HL-60 (cell line): ENCODE measurements at regions not wholly inside any gene's neighbourhood (a gene's known extent, or its start where the extent isn't known, plus 50 kb on each side); places are given as distances from the start of the nearest gene placed in this dataset.

Experiments used
- DNase-seq, 2 experiments: peaks; one replicate each; pipeline ENCODE4 v3.0.0-alpha.2; 2010 to 2020; ENCODE audit warnings: low read depth in 1 of 2, low spot score in 1 of 2
- H3K27ac ChIP-seq: fragments of 250-450 bp; sonication (Bioruptor Pico); replicated peaks from 2 replicates; pipeline ENCODE4 v1.5.1; 2020; ENCODE audit warnings: mild to moderate bottlenecking, moderate library complexity
- H3K27me3 ChIP-seq: fragments of 250-450 bp; sonication (Bioruptor Pico); 2 replicates; pipeline ENCODE4 v1.5.1; 2021; ENCODE audit warnings: mild to moderate bottlenecking, moderate library complexity; ENCODE audit not compliant: insufficient read depth, poor library complexity, severe bottlenecking
- H3K4me3 ChIP-seq: replicated peaks from 2 replicates; pipeline ENCODE4 v1.5.1; 2011; ENCODE audit warnings: mild to moderate bottlenecking, control low read depth, low read length; ENCODE audit not compliant: insufficient read depth
- CTCF ChIP-seq: IDR thresholded peaks from one replicate; pipeline ENCODE4 v1.5.1; 2011; ENCODE audit warnings: low read length, control low read depth, inconsistent platforms; ENCODE audit not compliant: insufficient read depth
- GABPA ChIP-seq: IDR thresholded peaks from 2 replicates; pipeline ENCODE4 v1.6.1; 2012; ENCODE audit warnings: low read depth
- POLR2AphosphoS5 ChIP-seq: IDR thresholded peaks from 2 replicates; pipeline ENCODE4 v1.6.1; 2012; ENCODE audit warnings: low read depth
- REST ChIP-seq: IDR thresholded peaks from 2 replicates; pipeline ENCODE4 v1.6.1; 2012; ENCODE audit warnings: low read depth; ENCODE audit not compliant: insufficient replicate concordance
- SPI1 ChIP-seq: IDR thresholded peaks from 2 replicates; pipeline ENCODE4 v1.6.1; 2012; ENCODE audit warnings: low read depth, mild to moderate bottlenecking, borderline replicate concordance

GRCh38 chr7:33719059-33719581 is 186.2 kb upstream of the BMPER start:
- no peak for DNase-seq
- no peak overlapping the region for H3K27ac ChIP-seq
- no peaks in the 10 kb centered on the region for H3K27me3 ChIP-seq
- TF ChIP-seq SPI1 (no peak), GABPA (no peak)
- H3K4me3 ChIP-seq, result no peak overlapping the region

GRCh38 chr7:33720139-33720538 is 185.2 kb upstream of the BMPER start:
- TF ChIP-seq CTCF (no peak), REST (no peak), POLR2AphosphoS5 (no peak)
- no peak for DNase-seq
- Histone ChIP-seq H3K4me3 (no peak overlapping the region), H3K27ac (no peak overlapping the region), H3K27me3 (no peaks in the 10 kb centered on the region)

- H3K4me3 ChIP-seq, result no peak overlapping the region
- no peaks in the 10 kb centered on the region for H3K27me3 ChIP-seq
- DNase-seq, result no peak
- no peak overlapping the region for H3K27ac ChIP-seq
- no peak for TF ChIP-seq CTCF
- no peak for TF ChIP-seq GABPA
- TF ChIP-seq POLR2AphosphoS5, result no peak
- no peak for TF ChIP-seq SPI1
- TF ChIP-seq REST, result no peak
Observed at GRCh38 chr7:33720870-33721269, 184.5 kb upstream of the BMPER start.

- Histone ChIP-seq H3K27ac (no peak overlapping the region), H3K4me3 (no peak overlapping the region), H3K27me3 (no peaks in the 10 kb centered on the region)
- DNase-seq, result no peak
- no peak for TF ChIP-seq CTCF
- TF ChIP-seq GABPA, result no peak
- no peak for TF ChIP-seq POLR2AphosphoS5
- no peak for TF ChIP-seq REST
- TF ChIP-seq SPI1, result no peak
Observed at GRCh38 chr7:33721895-33722294, 183.4 kb upstream of the BMPER start.
